Neutrophil (primary cell): ENCODE measurements at regions not wholly inside any gene's neighbourhood (a gene's known extent, or its start where the extent isn't known, plus 50 kb on each side); places are given as distances from the start of the nearest gene placed in this dataset.

Experiments used
- H3K27ac ChIP-seq: fragments of 200-600 bp; sonication (generic); 2 replicates; pipeline ENCODE4 v1.5.1; 2016; ENCODE audit warnings: mild to moderate bottlenecking, moderate library complexity
- H3K27me3 ChIP-seq: fragments of 200-600 bp; sonication (generic); 2 replicates; pipeline ENCODE4 v1.6.0; 2016; ENCODE audit warnings: mild to moderate bottlenecking
- H3K36me3 ChIP-seq: fragments of 200-600 bp; sonication (generic); 2 replicates; pipeline ENCODE4 v1.5.1; 2017
- H3K4me1 ChIP-seq, 2 experiments: fragments of 200-600 bp in 1 of 2; sonication (generic) in 1 of 2; 1 replicate in 1 of 2; 2 replicates in 1 of 2; pipeline versions ENCODE4 v1.5.1 to v1.6.1; 2013 to 2016; ENCODE audit warnings: low read depth in 1 of 2, low read length in 1 of 2, mild to moderate bottlenecking in 1 of 2, moderate library complexity in 1 of 2; ENCODE audit not compliant: control insufficient read depth in 1 of 2, insufficient read depth in 1 of 2
- H3K4me3 ChIP-seq, 2 experiments: fragments of 200-600 bp in 1 of 2; sonication (generic) in 1 of 2; 1 replicate in 1 of 2; 2 replicates in 1 of 2; pipeline ENCODE4 v1.5.1; 2013 to 2016; ENCODE audit warnings: low read depth in 1 of 2, low read length in 1 of 2, mild to moderate bottlenecking in 1 of 2, moderate library complexity in 1 of 2
- H3K9me3 ChIP-seq: fragments of 200-600 bp; sonication (generic); 2 replicates; pipeline ENCODE4 v1.5.1; 2016
- CTCF ChIP-seq: fragments of 200-600 bp; sonication (generic); IDR thresholded peaks from 2 replicates; pipeline ENCODE4 v1.5.1; 2016; ENCODE audit warnings: antibody characterized with exemption

GRCh38 chr2:6358985-6359384 is 506.7 kb downstream of the CMPK2 start:
- no peak overlapping the region for H3K27ac ChIP-seq
- TF ChIP-seq CTCF = no peak
- no peaks in the 10 kb centered on the region for H3K9me3 ChIP-seq
- no peak overlapping the region for H3K4me3 ChIP-seq
- H3K36me3 ChIP-seq = no peaks in the 10 kb centered on the region
- no peaks in the 10 kb centered on the region for H3K27me3 ChIP-seq
- H3K4me1 ChIP-seq = no peaks in the 10 kb centered on the region

GRCh38 chr2:6359964-6360363 is 505.7 kb downstream of the CMPK2 start:
- Histone ChIP-seq H3K36me3 (no peaks in the 10 kb centered on the region), H3K4me3 (no peak overlapping the region), H3K27ac (no peak overlapping the region), H3K4me1 (no peaks in the 10 kb centered on the region), H3K27me3 (no peaks in the 10 kb centered on the region), H3K9me3 (no peaks in the 10 kb centered on the region)
- no peak for TF ChIP-seq CTCF

- Histone ChIP-seq H3K27ac (no peak overlapping the region), H3K36me3 (no peaks in the 10 kb centered on the region), H3K27me3 (no peaks in the 10 kb centered on the region), H3K4me1 (no peaks in the 10 kb centered on the region), H3K4me3 (no peak overlapping the region), H3K9me3 (no peaks in the 10 kb centered on the region)
- no peak for TF ChIP-seq CTCF
Observed at GRCh38 chr2:6362671-6363450, 502.8 kb downstream of the CMPK2 start.

GRCh38 chr2:6368281-6368680 is 497.4 kb downstream of the CMPK2 start:
- H3K27me3 ChIP-seq = no peaks in the 10 kb centered on the region
- H3K9me3 ChIP-seq = no peaks in the 10 kb centered on the region
- H3K27ac ChIP-seq = no peak overlapping the region
- H3K4me3 ChIP-seq = no peak overlapping the region
- TF ChIP-seq CTCF = no peak
- H3K4me1 ChIP-seq = no peaks in the 10 kb centered on the region
- H3K36me3 ChIP-seq = no peaks in the 10 kb centered on the region

- Histone ChIP-seq H3K36me3 (no peaks in the 10 kb centered on the region), H3K27me3 (no peaks in the 10 kb centered on the region), H3K4me3 (no peak overlapping the region), H3K9me3 (no peaks in the 10 kb centered on the region), H3K27ac (no peak overlapping the region), H3K4me1 (no peaks in the 10 kb centered on the region)
- TF ChIP-seq CTCF = no peak
Observed at GRCh38 chr2:6369266-6369665, 496.4 kb downstream of the CMPK2 start.
